HG02970 (cell line): ENCODE measurements at regions not wholly inside any gene's neighbourhood (a gene's known extent, or its start where the extent isn't known, plus 50 kb on each side); places are given as distances from the start of the nearest gene placed in this dataset.

ENCODE experiments used
- ATAC-seq: cut with Tn5 transposase; IDR thresholded peaks from one replicate; pipeline ENCODE4 v1.9.1; 2021; ENCODE audit warnings: mild to moderate bottlenecking, moderate library complexity, moderate number of reproducible peaks; ENCODE audit not compliant: unreplicated experiment, low FRiP score

GRCh38 chr10:88081457-88082054 is 218.1 kb downstream of the PTEN start:
- ATAC-seq, result no peak

GRCh38 chr10:88082391-88082790 is 219.0 kb downstream of the PTEN start:
- peak; percentile 24 for ATAC-seq

GRCh38 chr10:88082806-88083596 is 219.6 kb downstream of the PTEN start:
- ATAC-seq, result peak; percentile 52

- no peak for ATAC-seq
These were observed 220.2 kb downstream of the PTEN start for GRCh38 chr10:88083597-88083989.

- no peak for ATAC-seq
These were observed 222.9 kb downstream of the PTEN start for GRCh38 chr10:88086187-88086960.

GRCh38 chr10:88088441-88089340 is 225.3 kb downstream of the PTEN start:
- ATAC-seq, result no peak

GRCh38 chr10:88089498-88089897 is 226.1 kb downstream of the PTEN start:
- ATAC-seq, result no peak

GRCh38 chr10:88090568-88091214 is 227.3 kb downstream of the PTEN start:
- peak; percentile 18 for ATAC-seq

- peak; percentile 83 for ATAC-seq
These were observed 228.2 kb downstream of the PTEN start for GRCh38 chr10:88091490-88092061.

GRCh38 chr10:88092265-88092664 is 228.8 kb downstream of the PTEN start:
- ATAC-seq, result no peak

- no peak for ATAC-seq
These were observed 229.5 kb downstream of the PTEN start for GRCh38 chr10:88092973-88093372.

GRCh38 chr10:88094795-88095194 is 231.4 kb downstream of the PTEN start:
- no peak for ATAC-seq

- no peak for ATAC-seq
These were observed 231.8 kb downstream of the PTEN start for GRCh38 chr10:88095223-88095721.

GRCh38 chr10:88095778-88096431 is 232.5 kb downstream of the PTEN start:
- no peak for ATAC-seq

GRCh38 chr10:88097092-88097516 is 233.7 kb downstream of the PTEN start:
- ATAC-seq, result no peak

GRCh38 chr10:88097536-88097935 is 234.1 kb downstream of the PTEN start:
- no peak for ATAC-seq

- no peak for ATAC-seq
These were observed 236.9 kb downstream of the PTEN start for GRCh38 chr10:88100281-88100680.

- no peak for ATAC-seq
These were observed 238.2 kb downstream of the PTEN start for GRCh38 chr10:88101666-88102065.

GRCh38 chr10:88103576-88103975 is 240.2 kb downstream of the PTEN start:
- no peak for ATAC-seq
